Sciatic nerve (tissue), 2 donors: ENCODE measurements at regions not wholly inside any gene's neighbourhood (a gene's known extent, or its start where the extent isn't known, plus 50 kb on each side); places are given as distances from the start of the nearest gene placed in this dataset.
A peak's percentile ranks its signal among the peaks of the same experiment; 100 is the strongest.
"Not testable (repeated sequence)": the region's sequence is repeated elsewhere in the genome, so short reads cannot be mapped to it uniquely, and the experiment has no call there.

ENCODE experiments used
- ATAC-seq: fragments of 200-7000 bp; cut with Tn5 transposase; one replicate; pipeline ENCODE4 v1.9.1; 2020; ENCODE audit warnings: mild to moderate bottlenecking, moderate library complexity
- DNase-seq: peaks from one replicate; pipeline ENCODE4 v3.0.0-alpha.2; 2020; ENCODE audit warnings: low spot score
- intact Hi-C: fragments of 100-400 bp; cut with DNase I; formaldehyde crosslinking; loops from one replicate; pipeline ENCODE4 v1.14.2; 2022
- donor health status: DM: no; HTN: no; CAD: no.
- donor health status: DM: no; HTN: no; CAD: no.

- intact Hi-C loops, result no loop called here
- ATAC-seq (no peak), DNase-seq (no peak)
These were observed 144.6 kb downstream of the BRD1 start for GRCh38 chr22:49683032-49683431.

DNA sequence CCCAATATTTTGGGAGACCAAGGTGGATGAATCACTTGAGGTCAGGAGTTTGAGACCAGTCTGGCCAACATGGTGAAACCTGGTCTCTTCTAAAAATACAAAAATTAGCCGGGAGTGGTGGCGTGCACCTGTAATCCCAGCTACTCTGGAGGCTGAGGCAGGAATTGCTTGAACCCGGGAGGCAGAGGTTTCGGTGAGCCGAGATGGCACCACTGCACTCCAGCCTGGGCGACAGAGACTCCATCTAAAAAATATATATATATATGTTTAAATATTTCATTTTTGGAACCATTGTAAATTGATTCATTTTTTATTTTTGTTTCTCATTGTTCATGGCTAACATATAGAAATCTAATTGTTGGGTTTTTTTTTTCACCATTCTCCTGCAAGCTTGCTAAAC is 146.9 kb downstream of the BRD1 start:
- DNase-seq, ATAC-seq, intact Hi-C loops: not testable (repeated sequence)

DNA sequence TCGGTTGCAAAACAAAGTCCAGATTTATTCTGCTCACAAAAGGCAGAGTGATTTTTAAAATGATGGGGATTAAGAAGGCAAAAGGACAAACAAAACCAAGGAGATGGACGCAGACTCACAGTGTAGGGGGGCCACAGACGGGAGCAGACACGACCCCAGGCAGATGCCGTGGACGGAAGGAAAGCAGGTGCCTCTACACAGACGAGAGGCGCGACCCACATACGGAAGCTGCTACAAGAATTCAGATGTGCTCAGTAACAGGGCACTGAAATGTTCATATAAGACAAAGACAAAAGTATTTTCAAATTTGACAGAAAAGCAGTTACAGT is 148.9 kb downstream of the BRD1 start:
- intact Hi-C loops, result no loop called here
- DNase-seq, result peak; percentile 14
- ATAC-seq, result no peak

DNA sequence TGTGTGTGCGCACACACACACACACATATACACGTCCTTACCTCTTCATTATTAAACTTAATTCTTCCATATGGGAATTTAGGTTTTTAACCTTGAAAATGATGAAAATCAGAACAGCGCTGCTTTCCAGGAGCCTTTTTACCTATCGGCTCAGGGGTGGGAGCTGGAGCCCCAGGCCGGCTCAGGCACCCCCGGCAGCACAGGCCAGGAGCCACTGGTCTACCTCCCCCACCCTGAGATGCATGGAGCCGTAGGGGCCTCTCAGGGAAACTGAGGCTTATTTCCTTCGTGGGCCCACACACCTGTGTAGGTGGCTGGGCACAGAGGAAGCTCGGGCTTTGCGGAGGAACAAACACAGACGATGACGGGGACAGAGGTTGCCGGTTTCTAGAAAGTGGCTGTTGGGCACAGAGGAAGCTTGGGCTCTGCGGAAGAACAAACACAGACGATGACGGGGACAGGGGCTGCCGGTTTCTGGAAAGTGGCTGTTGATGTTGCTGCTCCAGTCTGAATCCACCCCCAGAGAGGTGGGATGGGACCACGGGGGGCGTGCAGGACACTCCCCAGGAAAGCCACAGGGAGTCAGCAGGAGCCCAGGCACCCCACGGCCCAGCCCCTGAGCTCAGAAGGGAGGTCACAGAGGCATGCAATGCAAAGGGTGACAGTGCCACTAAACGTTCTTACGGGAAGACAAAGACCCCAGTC is 149.4 kb downstream of the BRD1 start:
- intact Hi-C loops, result no loop called here
- DNase-seq (no peak), ATAC-seq (no peak)

DNA sequence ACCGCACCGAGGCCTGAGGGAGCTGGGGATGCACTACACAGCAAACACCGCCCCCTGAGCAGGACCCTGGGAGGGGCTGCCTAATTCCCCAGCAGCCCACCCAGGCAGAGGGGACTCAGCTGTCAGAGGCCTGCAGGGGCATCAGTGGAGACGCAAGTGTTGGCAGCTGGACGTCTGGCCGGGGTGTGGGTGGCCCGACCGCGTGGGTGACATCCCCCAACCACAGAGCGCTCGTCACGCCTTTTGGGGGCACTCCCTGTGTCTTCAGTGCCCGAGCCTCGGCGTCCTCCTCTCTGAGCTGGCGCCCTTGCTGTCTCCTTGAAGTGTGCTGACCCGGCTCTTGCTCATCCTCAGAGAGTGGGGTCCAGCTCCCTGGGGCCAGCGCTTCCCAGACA is 150.2 kb downstream of the BRD1 start:
- intact Hi-C loops, result no loop called here
- peak; percentile 38 for DNase-seq
- ATAC-seq, result no peak

- peak; percentile 35 for DNase-seq
- no peak for ATAC-seq
- intact Hi-C loops, result no loop called here
These were observed 150.7 kb downstream of the BRD1 start for GRCh38 chr22:49676783-49677494.

DNA sequence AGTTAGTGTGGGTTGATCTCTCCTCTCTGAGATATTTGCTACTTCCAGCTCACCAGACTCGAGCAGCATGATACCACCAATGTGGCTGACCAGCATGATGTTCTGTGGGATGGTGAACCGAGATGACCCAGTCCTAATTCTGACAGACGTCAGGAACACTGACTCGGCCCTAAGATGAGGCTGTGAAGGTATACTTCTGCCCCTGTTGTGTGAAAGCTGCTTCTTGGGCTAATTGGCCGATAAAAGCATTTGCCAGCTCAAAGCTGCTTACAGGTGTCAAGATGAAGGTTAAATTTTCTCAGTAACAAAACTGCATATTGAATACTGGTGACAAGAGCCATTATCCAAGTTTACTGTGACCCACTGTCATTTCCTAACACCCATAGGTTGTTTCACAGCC is 151.4 kb downstream of the BRD1 start:
- intact Hi-C loops, result no loop called here
- DNase-seq (peak; percentile 17), ATAC-seq (no peak)

GRCh38 chr22:49674479-49675050 is 153.1 kb downstream of the BRD1 start:
- peak; percentile 32 for DNase-seq
- ATAC-seq, result no peak
- intact Hi-C loops, result no loop called here

- intact Hi-C loops, result no loop called here
- DNase-seq (peak; percentile 32), ATAC-seq (no peak)
These were observed 154.6 kb downstream of the BRD1 start for GRCh38 chr22:49673048-49673447.

GRCh38 chr22:49672014-49672516 is 155.6 kb downstream of the BRD1 start:
- ATAC-seq (no peak), DNase-seq (peak; percentile 27)
- intact Hi-C loops, result no loop called here

GRCh38 chr22:49671331-49672013 is 156.2 kb downstream of the BRD1 start:
- ATAC-seq, result no peak
- peak; percentile 22 for DNase-seq
- intact Hi-C loops, result no loop called here

DNA sequence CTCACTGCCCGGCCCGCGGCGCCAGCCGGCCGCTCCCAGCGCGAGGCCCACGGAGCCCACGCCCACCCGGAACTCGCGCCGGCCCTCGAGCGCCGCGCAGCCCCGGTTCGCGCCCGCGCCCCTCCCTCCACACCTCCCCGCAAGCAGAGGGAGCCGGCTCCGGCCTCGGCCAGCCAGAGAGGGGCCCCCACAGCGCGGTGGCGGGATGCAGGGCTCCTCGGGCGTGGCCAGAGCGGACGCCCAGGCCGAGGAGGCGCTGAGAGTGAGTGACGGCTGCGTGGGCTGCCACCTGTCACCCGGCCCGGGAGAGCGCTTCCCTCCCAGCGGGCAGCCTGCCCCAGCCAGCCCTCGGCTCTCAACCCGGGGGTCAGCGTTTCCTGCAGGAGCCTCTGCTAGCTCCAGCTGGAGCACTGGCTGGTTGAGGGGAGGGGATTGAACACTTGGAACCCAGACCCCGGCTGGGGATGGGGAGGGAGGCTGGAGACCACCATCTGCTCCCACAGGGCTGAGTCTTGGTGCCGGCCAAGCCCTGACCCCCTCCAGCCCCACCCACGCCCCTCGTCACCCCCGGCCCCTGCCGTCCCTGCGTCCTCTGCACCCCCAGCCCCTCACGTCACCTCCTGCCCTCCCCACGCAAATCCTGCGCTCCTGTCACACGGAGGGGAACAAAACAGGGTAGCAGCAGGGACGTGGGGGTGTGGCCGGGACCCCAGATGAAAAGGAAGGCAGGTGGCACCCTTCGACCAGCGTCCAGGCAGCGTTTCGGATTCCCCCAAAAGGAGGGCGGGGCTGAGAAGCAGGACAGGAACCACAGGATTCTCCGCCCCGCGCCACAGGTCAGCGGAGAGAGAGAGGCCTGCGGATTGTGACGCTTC is 157.0 kb downstream of the BRD1 start:
- DNase-seq (peak; percentile 50), ATAC-seq (no peak)
- intact Hi-C loops, result no loop called here

DNA sequence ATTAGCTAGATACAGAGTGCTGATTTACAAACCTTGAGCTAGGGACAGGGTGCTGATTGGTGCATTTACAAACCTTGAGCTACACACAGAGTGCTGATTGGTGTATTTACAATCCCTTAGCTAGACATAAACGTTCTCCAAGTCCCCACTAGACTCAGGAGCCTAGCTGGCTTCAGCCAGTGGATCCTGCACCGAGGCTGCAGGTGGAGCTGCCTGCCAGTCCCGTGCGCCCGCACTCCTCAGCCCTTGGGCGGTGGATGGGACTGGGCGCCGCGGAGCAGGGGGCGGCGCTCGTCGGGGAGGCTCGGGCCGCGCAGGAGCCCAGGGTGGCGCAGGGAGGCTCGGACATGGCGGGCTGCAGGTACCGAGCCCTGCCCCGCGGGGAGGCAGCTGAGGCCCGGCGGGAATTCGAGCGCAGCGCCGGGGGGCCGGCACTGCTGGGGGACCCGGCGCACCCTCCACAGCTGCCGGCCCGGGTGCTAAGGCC is 157.7 kb downstream of the BRD1 start:
- intact Hi-C loops, ATAC-seq: not testable (repeated sequence)
- peak; percentile 15 for DNase-seq

DNA sequence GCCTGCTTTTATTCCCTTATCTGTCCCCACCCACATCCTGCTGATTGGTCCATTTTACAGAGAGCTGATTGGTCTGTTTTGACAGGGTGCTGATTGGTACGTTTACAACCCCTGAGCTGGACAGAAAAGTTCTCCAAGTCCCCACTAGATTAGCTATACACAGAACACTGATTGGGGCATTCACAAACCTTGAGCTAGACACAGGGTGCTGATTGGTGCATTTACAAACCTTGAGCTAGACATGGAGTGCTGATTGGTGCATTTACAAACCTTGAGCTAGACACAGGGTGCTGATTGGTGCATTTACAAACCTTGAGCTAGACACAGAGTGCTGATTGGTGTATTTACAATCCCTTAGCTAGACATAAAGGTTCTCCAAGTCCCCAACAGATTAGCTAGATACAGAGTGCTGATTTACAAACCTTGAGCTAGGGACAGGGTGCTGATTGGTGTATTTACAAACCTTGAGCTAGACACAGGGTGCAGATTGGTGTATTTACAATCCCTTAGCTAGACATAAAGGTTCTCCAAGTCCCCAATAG is 158.2 kb downstream of the BRD1 start:
- DNase-seq, ATAC-seq, intact Hi-C loops: not testable (repeated sequence)

DNA sequence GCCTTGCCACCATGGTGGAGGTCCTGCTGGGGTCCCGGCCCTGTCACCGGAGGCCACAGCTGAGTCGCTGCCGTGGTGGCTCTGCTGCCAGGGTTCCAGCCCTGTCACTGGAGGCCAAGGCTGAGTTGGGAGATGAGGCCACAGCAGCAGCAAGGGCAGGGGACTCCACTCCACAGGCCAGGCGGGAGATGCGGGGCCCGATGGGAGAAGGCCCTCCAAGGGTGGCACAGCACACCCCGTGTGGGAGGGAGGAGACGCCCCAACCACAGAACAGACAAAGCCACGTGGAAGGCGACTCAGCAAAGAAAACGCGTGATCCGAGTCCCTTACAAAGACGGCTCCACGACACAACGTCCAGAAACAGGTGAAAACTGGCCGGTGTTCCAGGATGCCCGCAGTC is 159.3 kb downstream of the BRD1 start:
- intact Hi-C loops, result no loop called here
- peak; percentile 44 for DNase-seq

GRCh38 chr22:49667236-49667635 is 160.4 kb downstream of the BRD1 start:
- intact Hi-C loops, result no loop called here
- ATAC-seq (no peak), DNase-seq (peak; percentile 61)

More for the DNA sequence above, 159.3 kb downstream of the BRD1 start:
- ATAC-seq, result no peak

GRCh38 chr22:49666146-49666809 is 161.4 kb downstream of the BRD1 start:
- DNase-seq (peak; percentile 32), ATAC-seq (no peak)
- intact Hi-C loops, result no loop called here

DNA sequence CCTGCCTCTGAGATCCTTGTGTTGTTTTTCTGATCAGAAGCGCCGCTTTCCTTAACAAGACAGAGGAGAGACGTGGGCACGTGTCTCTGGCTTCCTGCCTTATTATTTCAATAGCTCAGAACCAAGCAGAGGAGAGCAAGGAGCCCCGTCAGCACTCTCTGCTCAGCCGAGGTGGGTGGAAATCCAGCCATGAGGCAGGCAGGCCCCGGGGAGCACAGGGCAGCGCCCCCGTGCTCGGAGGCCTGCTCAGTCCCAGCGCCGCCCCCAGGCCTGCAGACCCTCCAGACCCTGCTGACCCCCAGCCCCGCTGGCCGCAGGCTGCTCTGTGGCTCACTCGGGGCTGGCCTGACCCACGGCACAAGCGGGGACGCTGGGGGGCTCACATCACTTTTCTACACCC is 162.8 kb downstream of the BRD1 start:
- intact Hi-C loops, result no loop called here
- ATAC-seq (no peak), DNase-seq (peak; percentile 23)
